Gastrocnemius medialis (tissue), 4 donors: ENCODE measurements at regions not wholly inside any gene's neighbourhood (a gene's known extent, or its start where the extent isn't known, plus 50 kb on each side); places are given as distances from the start of the nearest gene placed in this dataset.

ENCODE experiments used
- CTCF ChIP-seq, 5 experiments: fragments of 450-650 bp in 3 of 5; fragments of 200-600 bp in 2 of 5; sonication (generic) in 2 of 5; IDR thresholded peaks in 4 of 5; conservative IDR thresholded peaks in 1 of 5; 1 replicate in 4 of 5; 2 replicates in 1 of 5; pipeline ENCODE4 v1.5.1; 2016 to 2019; ENCODE audit warnings: antibody characterized with exemption in 5 of 5, mild to moderate bottlenecking in 3 of 5, moderate library complexity in 3 of 5
- POLR2A ChIP-seq, 2 donors: fragments of 450-650 bp; IDR thresholded peaks; one replicate each; pipeline ENCODE4 v1.6.1; 2017; ENCODE audit warnings: antibody characterized with exemption in 2 of 2, mild to moderate bottlenecking in 2 of 2, moderate library complexity in 2 of 2

DNA sequence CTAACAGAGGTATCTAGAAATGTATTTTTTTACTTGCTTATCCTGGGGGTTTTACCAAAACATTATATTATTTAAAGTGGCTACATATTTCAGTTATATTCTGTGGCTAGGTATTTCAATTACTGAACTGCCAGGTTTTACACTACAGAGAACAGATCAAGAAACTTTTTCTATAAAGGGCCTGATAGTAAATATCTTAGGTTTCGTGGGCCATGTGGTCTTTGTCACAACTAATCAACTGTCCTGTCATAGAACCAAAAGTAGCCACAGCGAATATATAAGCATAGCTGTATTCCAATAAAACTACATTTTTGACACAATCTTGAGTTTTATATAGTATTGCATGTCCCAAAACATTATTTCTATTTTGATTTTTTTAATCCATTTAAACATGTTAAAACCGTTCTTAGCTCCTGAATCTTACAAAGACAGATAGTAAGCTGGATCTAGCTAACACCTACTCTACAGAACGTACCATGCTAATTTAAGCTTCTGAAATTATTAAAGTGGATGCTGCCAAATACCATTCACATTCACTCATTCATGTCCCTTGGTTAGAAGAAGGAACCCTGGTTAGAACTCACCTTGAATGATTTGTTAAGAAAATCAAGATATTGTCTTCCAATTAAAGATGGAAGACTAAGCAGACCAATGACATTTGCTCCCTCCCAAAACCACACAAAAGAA lies 118.2 kb upstream of the TGFBR2 start:
- TF ChIP-seq CTCF (IDR thresholded peaks at IDR 0.05 in 4 of 5, conservative IDR thresholded peaks at IDR 0.05 in 1 of 5) (no peak), POLR2A (IDR thresholded peaks at IDR 0.05) (no peak)
